ENCODE measurements at regions not wholly inside any gene's neighbourhood (a gene's known extent, or its start where the extent isn't known, plus 50 kb on each side); places are given as distances from the start of the nearest gene placed in this dataset.

DNA sequence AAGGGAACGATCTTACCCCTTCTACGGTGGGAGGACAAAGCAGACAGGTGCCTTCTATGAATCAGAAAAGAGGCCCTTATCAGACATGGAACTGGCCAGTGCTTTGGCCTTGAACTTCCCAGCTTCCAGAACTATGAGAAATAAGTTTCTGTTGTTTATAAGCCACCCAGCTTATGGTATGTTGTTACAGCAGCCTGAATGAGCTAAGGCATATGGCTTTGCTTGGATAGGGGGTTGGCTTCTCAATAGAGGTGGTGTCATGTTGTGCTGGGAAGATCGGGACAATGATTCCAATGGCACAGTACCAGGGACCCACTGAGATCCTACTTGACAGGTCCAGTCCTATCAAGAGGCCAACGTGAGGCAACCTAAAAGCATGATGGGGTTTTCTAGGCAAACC is 183.4 kb upstream of the BMPER start:
- 86 to 91% (median 89%) methylated on average over 4 of the region's 4 CpGs for WGBS, 4 donors
- ATAC-seq, result no peak
- intact Hi-C loops (cut with DNase I), result no loop called here
- H3K4me3 ChIP-seq, result no peak overlapping the region
- peaks cover 0 to 34% (median 9%) of the 10 kb centered on the region in 12 donors for H3K4me1 ChIP-seq
- TF ChIP-seq, protein P1, sequence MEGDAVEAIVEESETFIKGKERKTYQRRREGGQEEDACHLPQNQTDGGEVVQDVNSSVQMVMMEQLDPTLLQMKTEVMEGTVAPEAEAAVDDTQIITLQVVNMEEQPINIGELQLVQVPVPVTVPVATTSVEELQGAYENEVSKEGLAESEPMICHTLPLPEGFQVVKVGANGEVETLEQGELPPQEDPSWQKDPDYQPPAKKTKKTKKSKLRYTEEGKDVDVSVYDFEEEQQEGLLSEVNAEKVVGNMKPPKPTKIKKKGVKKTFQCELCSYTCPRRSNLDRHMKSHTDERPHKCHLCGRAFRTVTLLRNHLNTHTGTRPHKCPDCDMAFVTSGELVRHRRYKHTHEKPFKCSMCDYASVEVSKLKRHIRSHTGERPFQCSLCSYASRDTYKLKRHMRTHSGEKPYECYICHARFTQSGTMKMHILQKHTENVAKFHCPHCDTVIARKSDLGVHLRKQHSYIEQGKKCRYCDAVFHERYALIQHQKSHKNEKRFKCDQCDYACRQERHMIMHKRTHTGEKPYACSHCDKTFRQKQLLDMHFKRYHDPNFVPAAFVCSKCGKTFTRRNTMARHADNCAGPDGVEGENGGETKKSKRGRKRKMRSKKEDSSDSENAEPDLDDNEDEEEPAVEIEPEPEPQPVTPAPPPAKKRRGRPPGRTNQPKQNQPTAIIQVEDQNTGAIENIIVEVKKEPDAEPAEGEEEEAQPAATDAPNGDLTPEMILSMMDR (IDR thresholded peaks at IDR 0.05), result no peak
- no peaks in the 10 kb centered on the region for H3K36me3 ChIP-seq
- DNase-seq, result no peak
- no peak overlapping the region for H3K27ac ChIP-seq
- H3K9me3 ChIP-seq, result peaks cover 0 to 13% (median 0%) of the 10 kb centered on the region in 12 donors
- H3K27me3 ChIP-seq, result no peaks in the 10 kb centered on the region

DNA sequence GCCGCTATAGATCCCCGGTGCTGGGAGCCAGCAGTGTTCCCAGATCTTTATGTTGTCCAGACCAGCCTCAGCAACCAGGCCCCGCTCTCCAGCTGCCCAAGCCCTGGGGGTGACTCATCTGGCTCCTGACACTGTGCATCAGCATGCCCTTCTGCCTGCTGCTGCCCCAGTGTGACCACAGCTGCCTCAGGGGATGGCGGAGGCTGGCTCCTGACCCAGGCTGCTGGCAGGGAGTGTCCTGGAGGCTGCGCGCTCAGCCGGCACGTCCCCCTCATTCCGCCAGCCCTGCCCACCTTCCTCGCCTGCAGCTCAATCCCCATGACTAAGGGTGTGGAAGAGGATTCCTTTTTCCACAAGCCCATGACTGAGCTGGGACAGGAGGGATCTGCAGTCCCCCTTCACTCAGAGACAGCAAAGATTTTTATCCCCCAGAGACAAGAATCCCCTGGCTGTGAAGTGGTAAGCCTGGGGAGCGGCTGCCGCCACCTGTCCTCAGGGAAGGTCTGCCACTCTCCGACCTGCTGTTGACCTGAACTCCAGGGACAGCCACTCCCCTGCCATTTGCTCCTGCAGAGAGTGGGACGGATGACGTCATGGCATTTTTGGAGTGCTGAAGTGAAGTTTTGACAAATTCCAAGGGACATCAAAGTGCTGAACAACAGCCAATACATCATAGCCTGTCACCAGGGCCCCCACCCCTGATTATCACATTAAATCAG is 182.8 kb upstream of the BMPER start:
- ATAC-seq, result peak in 2 of 4 donors; percentile 23 to 31
- 65 to 83% (median 78%) methylated on average over 9 to 15 of the region's 15 CpGs for WGBS, 4 donors
- intact Hi-C loops (cut with DNase I), result no loop called here

GRCh38 chr7:33724201-33724600 is 181.1 kb upstream of the BMPER start:
- ATAC-seq, result no peak
- peaks cover 0 to 13% (median 0%) of the 10 kb centered on the region in 12 donors for H3K9me3 ChIP-seq
- no peak overlapping the region for H3K27ac ChIP-seq
- no peaks in the 10 kb centered on the region for H3K36me3 ChIP-seq
- no peaks in the 10 kb centered on the region for H3K27me3 ChIP-seq
- DNase-seq, result no peak
- intact Hi-C loops (cut with DNase I), result no loop called here
- TF ChIP-seq, protein P1 (IDR thresholded peaks at IDR 0.05), result no peak
- no peak for TF ChIP-seq POLR2A (IDR thresholded peaks at IDR 0.05)
- peaks cover 0 to 20% (median 6%) of the 10 kb centered on the region in 12 donors for H3K4me1 ChIP-seq
- no peak overlapping the region for H3K4me3 ChIP-seq
- 88 to 99% (median 96%) methylated on average over 3 of the region's 3 CpGs for WGBS, 4 donors

More for the DNA sequence above, 182.8 kb upstream of the BMPER start:
- Histone ChIP-seq H3K4me3 (no peak overlapping the region), H3K4me1 (peaks cover 0 to 34% (median 8%) of the 10 kb centered on the region in 12 donors), H3K9me3 (peaks cover 0 to 13% (median 0%) of the 10 kb centered on the region in 12 donors), H3K27ac (no peak overlapping the region), H3K27me3 (no peaks in the 10 kb centered on the region), H3K36me3 (no peaks in the 10 kb centered on the region)
- no peak for DNase-seq
- TF ChIP-seq, protein P1 (IDR thresholded peaks at IDR 0.05), result no peak
- TF ChIP-seq POLR2A (IDR thresholded peaks at IDR 0.05), result no peak

DNA sequence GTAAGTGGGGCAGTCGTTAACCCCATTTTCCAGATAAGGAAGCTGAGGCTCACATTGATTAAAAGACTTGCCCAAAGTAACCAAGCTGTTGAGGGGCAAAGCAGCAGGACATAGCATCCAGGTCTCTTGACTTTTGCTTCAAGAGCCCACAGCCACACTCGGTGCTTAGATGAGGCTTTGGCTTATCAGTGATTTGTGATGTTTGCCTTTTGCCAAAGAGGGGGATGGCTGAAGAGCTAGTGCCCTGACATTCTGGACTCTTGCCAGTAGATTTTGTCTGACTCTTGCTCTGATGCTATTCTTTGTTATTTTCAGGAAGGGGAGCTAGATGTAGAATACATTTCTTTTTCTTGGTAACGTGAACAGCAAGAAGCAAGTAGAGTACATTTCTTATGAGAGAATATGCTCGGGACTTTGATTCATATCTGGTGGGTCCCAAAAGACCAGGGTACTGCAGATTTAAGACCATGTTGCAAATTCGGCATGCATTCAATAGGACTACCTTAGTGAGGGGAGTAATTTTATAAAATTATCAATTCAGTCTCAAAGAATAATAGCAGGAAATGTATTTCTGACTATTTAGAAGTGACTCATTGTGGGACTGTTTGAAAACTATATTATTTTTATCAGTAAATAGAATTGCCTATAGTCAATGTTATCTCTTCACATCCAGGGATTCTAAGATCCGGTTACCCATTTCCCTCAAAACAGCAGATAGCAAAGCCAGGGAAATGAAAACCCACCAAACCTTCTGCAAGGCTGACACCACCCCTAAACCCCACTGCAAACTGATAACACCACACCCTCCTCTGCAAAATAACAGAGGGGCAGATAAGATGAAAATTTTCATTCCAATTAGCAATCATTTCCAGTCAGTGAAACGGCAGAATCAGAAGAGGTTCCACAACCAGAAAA is 180.0 kb upstream of the BMPER start:
- H3K4me3 ChIP-seq, result no peak overlapping the region
- ATAC-seq (peak in 1 of 4 donors; percentile 17), DNase-seq (no peak)
- H3K27me3 ChIP-seq, result no peaks in the 10 kb centered on the region
- H3K36me3 ChIP-seq, result no peaks in the 10 kb centered on the region
- intact Hi-C loops (cut with DNase I), result no loop called here
- H3K27ac ChIP-seq, result peak overlapping the region in 4 of 12 donors; percentile 2 to 76 (median 53)
- 53 to 63% (median 61%) methylated on average over 7 of the region's 7 CpGs for WGBS, 4 donors
- H3K9me3 ChIP-seq, result peaks cover 0 to 6% (median 0%) of the 10 kb centered on the region in 12 donors
- TF ChIP-seq, protein P1 (IDR thresholded peaks at IDR 0.05), result no peak
- TF ChIP-seq POLR2A (IDR thresholded peaks at IDR 0.05), result no peak
- H3K4me1 ChIP-seq, result peaks cover 0 to 13% (median 4%) of the 10 kb centered on the region in 12 donors

Data from heart left ventricle (tissue), 16 donors.